ENCODE measurements at regions not wholly inside any gene's neighbourhood (a gene's known extent, or its start where the extent isn't known, plus 50 kb on each side); places are given as distances from the start of the nearest gene placed in this dataset.

DNA sequence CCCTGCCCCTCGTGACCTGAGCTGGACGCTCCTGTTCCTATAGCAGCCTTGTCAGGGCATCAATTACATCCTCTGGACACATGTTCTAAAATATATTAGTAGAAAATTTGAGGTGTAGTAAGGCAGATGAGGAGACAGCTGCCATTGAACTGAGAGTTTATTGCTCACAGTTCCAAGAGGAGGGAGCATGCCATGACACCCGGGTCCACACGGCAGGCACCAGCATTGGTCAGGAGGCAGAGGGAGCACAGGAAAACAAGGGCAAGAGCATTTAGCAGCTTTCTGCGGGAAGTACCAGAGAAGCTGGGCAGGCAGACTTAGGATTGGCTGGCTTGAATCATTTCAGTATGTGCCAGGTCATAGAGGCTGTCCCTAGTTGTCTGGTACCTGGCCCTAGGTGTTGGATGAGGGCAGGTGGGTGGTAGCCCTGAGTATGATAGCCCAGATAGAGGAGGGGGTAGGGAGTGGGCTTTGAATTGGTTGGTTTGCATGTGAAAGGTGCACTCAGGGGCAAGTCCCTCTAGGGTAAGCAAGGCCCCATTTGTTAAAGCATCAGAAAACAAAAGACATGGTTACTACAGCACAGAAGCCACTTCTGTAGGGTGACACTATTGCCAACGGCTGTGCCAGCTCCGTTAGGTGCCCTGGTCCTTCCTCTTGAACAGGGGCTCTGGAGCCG lies 223.6 kb upstream of the RAB4A start:
- TF ChIP-seq EZH2 (optimal IDR thresholded peaks at IDR 0.05; ENCODE audit: low read depth, low read length) = no peak
- TF ChIP-seq, protein P1, sequence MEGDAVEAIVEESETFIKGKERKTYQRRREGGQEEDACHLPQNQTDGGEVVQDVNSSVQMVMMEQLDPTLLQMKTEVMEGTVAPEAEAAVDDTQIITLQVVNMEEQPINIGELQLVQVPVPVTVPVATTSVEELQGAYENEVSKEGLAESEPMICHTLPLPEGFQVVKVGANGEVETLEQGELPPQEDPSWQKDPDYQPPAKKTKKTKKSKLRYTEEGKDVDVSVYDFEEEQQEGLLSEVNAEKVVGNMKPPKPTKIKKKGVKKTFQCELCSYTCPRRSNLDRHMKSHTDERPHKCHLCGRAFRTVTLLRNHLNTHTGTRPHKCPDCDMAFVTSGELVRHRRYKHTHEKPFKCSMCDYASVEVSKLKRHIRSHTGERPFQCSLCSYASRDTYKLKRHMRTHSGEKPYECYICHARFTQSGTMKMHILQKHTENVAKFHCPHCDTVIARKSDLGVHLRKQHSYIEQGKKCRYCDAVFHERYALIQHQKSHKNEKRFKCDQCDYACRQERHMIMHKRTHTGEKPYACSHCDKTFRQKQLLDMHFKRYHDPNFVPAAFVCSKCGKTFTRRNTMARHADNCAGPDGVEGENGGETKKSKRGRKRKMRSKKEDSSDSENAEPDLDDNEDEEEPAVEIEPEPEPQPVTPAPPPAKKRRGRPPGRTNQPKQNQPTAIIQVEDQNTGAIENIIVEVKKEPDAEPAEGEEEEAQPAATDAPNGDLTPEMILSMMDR (IDR thresholded peaks at IDR 0.05; ENCODE audit: low read length) = no peak
